ENCODE measurements at regions not wholly inside any gene's neighbourhood (a gene's known extent, or its start where the extent isn't known, plus 50 kb on each side); places are given as distances from the start of the nearest gene placed in this dataset.

DNA sequence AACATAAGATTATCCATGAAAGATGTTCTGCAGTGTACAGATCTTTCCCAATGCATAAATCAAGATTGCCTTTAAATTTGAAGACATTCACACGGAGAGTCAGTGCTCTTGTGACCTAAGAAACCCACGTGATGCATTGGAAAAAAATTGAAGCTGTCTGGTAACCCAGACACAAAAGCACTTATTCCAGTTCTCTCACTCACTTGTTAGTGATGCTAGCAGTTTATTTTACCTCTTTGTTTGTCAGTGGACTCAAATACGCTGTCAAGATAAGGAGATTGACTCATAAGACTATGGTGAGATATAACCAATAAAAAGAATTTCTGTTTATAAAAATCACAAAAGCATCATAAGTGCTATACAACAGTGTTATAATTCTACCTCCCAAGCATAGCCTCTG, 245.8 kb upstream of the SMIM31 start:
- no peak for DNase-seq (ENCODE audit: low spot score)
- intact Hi-C loops (cut with DNase I) = no loop called here

DNA sequence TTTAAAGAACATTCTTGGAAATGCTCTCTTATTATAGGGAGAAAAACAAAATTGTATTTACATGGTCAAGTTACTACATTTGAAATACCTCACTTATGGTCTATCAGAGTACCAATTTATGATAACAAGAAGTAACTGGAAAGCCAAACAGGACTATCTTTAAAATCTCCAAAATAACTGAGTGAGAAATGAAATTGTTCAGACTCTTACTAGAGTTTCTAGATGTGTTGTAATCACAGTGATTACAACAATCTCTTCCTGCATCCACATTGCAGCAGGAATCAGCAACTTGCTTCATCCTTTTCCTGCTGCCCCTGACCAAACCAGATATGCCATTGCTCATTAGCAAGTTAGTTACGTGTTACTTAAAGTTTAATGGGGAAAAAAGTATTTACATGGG, 245.2 kb upstream of the SMIM31 start:
- DNase-seq (ENCODE audit: low spot score) = no peak

DNA sequence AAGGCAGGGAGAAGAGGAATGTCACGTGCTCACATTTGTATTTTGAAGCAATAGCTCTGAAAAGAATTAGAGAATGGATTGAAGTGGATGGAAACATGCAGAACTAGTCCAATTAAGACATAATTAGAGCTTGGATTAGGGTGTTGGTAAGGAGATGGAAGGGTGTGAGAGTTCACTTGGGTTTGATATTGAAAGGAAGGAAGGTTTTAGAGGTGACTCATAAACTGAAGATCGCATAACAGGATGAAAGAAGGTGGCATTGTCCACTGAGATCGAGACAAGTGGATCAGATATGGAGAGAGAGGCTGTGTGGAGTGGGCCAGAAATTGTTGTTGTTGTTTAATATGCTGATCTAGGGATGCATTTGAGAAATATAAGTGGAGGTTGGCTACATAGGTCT, 244.0 kb upstream of the SMIM31 start:
- intact Hi-C loops (cut with DNase I) = no loop called here
- no peak for DNase-seq (ENCODE audit: low spot score)

More for the DNA sequence above, 245.2 kb upstream of the SMIM31 start:
- intact Hi-C loops (cut with DNase I) = no loop called here

DNA sequence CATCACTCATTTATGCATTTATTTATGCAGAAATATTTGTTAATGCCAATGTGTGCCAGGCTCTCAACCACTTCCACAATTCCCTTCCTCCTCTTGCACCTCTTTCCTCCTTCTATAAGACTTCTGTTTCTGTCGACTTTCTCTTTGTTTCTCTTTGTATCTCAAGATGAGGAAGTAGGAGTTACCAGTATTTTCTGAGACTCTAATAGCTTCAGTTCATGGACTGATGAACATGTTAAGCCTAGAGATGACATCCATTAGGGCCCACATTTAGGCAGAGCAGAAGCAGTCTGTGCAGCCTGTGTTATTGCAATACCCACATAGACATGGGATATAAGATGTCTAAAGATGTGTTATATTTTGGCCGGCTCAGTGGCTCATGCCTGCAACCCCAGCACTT, 241.8 kb upstream of the SMIM31 start:
- DNase-seq (ENCODE audit: low spot score) = no peak
- intact Hi-C loops (cut with DNase I) = no loop called here

DNA sequence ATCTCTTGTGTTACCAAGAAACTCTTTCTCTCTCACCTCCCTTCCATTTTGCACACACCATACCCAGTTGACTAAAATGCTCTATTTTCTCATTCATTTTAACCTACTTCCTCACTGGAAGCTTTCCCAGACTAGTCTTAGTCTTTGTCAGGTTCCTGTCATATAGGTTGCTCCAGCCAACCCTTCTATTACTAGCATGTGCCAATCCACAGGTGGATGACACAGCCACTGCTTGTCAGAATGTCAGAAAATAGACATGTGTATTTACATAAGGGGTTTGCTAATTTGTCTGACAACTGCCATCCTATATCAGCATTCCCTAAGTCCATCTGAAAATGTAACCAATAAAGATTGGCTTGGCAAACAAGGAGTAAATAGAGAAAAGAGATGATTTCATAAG, 239.2 kb upstream of the SMIM31 start:
- no peak for DNase-seq (ENCODE audit: low spot score)
- intact Hi-C loops (cut with DNase I) = no loop called here

DNA sequence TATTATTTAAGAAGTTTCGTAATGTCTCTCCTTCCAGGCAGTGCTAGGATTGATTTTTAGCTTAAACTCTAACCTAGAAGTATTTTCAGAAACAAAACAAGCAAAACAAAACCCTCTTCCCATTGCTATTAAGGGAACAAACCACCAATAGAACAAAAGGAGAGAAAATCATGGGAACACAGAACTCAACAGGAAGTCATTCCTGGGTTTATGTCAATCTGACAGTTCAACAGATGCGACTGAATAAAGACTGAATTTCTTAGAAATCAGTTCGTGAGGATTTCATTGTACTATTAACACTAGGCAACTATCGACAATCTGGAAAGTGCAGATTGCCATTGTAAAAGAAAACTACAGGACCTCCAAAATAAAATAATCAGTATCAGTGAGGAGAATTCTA, 229.1 kb upstream of the SMIM31 start:
- intact Hi-C loops (cut with DNase I) = no loop called here
- no peak for DNase-seq (ENCODE audit: low spot score)

DNA sequence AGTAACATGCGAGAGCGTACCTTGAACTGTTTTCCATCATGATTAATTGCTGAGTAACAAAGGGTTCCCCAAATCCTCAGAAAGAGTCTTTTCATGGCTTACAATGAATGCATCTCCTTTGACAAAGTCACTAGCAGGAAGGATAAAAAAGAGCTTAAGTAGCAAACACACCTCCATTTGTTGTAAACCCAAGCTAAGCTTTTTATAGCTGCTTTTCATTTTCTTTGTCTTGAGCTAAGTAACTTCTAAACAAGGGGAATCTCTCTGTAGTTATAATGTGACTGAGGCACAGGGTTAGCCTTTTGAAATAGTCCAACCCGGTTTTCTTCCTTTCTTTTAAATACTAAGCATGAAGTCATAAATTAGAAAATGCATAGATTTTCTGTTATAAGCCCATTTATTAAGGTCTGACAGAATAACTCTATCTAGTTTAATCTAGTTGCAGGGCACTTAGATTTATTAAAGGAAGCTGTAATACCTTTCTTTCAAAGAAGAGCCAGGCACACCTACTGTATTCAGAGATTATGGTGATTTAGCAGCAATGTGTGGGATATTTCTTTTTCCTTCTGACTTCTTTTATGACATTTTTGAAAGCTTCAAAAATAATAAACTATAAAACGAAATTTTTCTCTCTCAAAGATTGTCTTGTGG, 226.9 kb upstream of the SMIM31 start:
- DNase-seq (ENCODE audit: low spot score) = no peak
- intact Hi-C loops (cut with DNase I) = no loop called here

DNA sequence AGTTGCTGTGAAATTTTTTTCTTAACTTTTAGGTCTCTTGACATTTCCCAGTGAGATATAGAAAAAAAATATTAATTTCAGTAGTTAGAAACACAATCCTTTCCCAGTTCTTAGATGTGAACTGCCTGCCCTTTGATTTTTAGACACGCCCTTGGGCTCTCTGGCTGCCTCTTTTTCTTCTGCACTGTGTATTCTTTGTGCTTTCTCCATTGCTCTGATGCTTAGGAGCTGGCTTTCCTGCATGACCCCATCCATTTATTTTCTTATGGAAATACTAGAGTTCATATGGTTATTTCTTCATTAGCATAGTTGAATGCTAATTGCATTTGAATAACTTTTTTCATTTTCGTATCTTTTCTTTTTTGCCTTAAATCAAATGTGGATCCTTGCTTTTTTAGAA, 224.9 kb upstream of the SMIM31 start:
- no peak for DNase-seq (ENCODE audit: low spot score)
- intact Hi-C loops (cut with DNase I) = no loop called here

DNA sequence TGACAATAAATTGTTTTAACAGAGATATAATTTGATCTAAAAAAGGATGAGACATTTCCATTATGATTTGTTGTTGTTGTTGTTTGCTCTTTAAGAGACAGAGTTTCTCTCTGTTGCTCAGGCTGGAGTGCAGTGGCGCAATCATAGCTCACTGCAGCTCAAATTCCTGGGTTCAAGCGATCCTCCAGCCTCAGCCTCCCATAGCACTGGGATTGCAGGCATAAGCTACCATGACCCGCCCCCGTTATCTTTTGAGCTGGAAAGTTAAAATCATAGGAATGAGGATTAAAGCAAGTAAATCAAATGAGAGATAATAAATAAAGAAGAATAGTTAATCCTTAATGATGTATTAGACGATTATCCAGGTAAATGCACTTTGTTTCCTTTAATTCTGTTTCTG, 224.4 kb upstream of the SMIM31 start:
- intact Hi-C loops (cut with DNase I) = no loop called here
- DNase-seq (ENCODE audit: low spot score) = no peak

DNA sequence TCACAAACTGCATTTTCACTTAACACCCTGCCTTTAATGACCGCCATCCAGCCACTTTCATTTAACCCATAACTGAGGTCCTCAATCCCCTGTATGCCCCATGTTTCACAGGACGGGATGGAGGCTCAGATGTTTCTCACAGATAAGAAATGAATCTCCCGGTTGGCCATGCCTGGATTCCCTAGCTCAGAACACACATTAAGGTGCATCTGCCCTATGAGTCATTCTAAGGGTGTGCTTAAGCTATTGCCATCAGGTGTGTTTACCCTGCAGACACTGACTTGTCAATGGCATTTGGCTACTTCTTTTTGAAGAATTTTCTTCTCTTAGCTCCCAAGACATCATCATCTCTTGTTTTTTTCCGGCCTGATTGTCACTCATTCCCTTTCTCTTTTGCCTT, 222.6 kb upstream of the SMIM31 start:
- no peak for DNase-seq (ENCODE audit: low spot score)
- intact Hi-C loops (cut with DNase I) = no loop called here

DNA sequence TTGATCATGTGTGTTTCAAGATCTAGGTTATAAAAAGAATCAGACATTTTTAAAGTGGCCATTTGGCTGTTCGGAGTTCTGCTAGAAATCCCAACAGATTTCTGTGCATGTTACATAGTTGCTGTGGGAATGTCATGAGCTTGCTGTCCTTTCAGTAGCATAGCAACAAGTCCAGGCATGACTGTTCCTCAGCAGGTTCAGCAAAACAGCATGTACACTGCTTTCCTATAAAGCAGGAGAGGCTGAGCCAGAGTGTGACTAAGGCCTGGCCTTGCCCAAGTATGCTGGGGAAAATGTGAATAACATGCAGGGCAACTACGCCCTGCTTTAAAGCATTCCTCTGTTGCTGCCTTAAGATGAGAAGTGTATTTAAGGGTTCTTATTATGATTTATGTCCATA, 217.1 kb upstream of the SMIM31 start:
- DNase-seq (ENCODE audit: low spot score) = no peak
- intact Hi-C loops (cut with DNase I) = no loop called here

DNA sequence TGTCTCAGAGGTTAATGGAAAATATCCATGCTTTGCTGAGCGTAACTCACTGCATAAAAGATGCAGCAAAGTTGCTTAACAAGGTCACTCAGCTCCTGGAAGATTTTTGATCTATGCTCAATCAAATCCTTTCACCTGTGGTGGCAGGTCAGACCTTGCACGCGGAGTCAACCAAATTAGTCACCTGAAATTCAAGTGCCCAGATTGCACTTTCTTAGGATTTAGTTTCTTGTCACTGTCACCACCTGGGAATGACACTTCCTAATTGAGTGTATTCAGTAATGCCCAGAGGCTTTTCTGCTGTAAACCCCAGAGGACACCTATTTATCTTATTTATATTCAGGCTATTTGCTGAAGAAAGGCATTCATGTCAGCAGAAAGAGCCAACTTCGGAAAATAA, 215.8 kb upstream of the SMIM31 start:
- intact Hi-C loops (cut with DNase I) = no loop called here
- no peak for DNase-seq (ENCODE audit: low spot score)

DNA sequence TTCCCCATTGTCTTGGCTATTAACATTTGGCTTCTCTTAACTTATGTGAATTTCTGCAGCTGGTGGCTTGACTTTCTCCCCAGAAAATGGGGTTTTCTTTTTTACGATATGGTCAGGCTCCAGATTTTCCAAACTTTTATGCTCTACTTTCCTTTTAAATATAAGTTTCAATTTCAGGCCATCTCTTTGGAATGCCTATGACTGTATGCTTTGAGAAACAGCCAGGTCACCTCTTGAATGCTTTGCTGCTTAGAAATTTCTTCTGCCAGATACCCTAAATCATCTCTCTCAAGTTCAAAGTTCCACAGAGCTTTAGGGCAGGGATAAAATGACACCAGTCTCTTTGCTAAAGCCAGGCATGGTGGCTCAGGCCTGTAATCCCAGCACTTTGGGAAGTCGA, 212.9 kb upstream of the SMIM31 start:
- intact Hi-C loops (cut with DNase I) = no loop called here
- no peak for DNase-seq (ENCODE audit: low spot score)

DNA sequence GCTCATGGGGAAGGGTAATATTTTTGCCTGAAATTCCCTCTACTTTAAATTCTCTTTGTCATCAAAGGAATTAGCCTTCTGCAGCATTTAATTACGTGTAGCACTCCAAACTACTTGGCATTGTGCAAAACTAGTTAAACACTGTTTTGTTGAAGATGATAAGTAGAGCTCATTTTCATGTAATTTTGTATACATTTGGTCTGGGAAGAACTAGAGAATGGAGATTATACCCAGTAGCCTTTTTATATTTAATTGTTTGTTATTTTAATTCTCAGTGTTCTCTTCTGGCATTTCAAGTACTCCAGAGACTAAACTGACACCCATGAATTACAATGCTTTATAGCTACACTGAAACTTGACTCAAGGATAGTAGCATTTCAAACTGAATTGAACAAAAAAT, 211.5 kb upstream of the SMIM31 start:
- DNase-seq (ENCODE audit: low spot score) = no peak
- intact Hi-C loops (cut with DNase I) = no loop called here

DNA sequence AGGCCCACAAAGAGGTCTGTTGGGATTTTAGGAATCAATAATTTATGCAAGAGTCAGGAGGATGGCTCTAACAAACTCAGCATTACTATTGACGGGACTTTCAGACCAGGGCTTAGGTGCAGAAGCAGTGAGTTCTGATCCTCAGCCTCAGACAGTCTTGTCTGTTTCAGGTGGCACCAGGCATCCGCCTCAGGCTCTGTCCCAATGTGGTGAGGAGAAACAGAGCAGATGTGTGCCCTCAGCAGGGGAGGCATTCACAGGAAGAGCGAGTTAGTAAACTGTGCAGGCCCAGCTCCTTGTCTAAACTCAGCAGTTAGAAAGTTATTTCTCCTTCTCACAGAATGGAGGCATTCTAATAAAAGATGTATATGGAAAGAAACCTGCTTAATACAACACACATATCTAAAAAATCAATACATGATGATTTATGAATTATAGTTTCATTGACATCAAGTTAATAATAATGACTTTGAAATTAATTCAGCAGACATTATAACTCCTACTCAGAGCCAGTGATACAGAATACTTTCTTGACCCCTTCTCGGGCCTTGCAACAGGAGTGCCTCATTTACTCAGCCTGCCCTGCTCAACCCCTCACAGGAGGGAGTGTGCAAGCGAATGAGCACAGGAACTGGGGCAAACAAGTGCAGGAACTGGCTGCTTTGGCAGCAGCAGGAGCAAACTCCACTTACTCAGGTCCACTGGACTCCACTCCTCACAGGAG, 202.8 kb upstream of the SMIM31 start:
- intact Hi-C loops (cut with DNase I) = no loop called here
- DNase-seq (ENCODE audit: low spot score) = no peak

DNA sequence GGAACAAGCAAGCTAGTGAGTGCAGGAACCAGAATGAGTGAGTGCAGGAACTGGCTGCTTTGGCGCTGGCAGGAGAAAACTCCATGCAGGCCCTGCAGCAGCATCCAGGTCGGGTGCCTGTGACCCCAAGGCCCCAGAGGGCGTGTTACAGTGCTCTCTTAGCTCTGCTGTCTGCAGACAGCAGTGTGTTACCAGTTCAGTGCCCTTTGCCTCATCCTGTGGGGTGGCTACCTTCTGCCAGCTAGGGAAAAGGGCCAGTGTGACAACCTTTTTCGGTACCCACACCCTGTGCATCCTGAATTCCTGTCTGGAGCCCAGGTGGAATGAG, 202.3 kb upstream of the SMIM31 start:
- DNase-seq (ENCODE audit: low spot score) = no peak
- intact Hi-C loops (cut with DNase I) = no loop called here

DNA sequence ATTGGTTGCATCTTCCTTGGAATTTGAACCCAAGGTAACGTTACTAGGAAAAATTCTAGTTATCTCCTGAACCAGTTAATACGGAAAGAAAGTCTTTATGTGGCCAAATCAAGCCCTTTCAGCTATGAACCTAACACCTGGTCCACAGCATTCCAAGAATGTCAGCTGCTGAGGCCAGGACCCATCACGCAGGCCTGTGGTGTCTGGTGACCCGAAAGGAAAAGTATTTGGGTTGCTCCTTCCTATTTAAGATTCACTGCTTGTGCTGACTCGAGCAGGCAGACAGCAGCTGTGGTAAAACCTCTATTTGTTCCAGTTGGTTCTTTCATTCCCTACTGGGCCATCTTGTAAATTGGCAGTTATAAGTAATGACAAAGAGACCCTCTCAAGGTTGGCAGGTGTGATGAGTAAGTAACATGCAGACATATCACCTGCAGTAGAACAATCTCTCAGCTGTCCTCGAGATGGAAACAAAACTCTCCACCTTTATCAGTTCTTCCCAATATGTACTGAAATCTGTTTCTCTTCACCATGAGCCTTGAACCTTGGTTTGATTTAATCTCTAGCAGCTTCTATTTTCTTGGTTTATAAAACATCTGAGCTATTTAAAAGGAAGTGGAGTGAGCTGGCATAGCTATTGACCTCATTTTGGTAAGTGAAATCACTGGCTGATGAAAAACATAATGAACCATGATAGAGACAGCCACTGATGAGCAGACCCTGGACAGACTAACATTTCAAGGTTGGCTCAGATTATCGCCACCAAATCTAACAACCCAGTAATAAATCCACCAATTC, 182.1 kb upstream of the SMIM31 start:
- no peak for DNase-seq (ENCODE audit: low spot score)
- intact Hi-C loops (cut with DNase I) = no loop called here

DNA sequence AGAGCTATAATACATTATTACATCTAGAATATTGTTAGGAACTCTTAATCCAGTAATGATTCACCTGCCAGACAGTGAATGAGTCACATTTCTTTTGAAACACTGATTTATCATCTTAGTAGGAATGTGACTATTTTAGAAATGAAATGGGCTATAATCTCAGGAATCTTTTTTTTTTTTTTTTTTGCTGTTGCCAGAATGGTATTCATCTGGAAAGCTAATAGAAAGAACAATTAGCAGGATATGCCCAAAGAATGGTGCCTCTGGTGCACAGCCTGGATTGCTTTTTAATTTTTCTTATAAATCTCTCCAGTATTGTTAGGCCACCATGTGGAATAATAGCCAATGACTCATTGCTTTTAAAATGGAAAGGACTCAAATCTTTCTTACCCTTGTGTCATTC, 181.1 kb upstream of the SMIM31 start:
- DNase-seq (ENCODE audit: low spot score) = no peak
- intact Hi-C loops (cut with DNase I) = no loop called here

DNA sequence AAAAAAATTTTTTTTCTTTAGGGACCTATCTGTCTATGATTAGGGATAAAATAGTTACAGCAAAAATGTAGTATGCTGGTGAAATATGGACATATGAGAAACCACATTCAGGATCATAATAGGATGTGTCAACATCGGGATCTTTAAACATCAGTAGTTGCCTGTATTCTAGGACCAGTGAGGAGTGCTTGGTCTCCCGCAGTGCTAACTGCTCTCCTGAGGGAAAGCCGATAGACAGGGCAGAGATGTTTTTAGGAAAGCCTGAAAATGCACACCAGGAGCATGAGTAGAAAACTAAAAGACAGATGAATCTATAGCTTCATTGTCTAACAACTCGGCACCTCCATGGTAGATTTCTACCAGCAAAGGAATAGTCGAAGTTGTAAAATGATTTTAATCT, 178.1 kb upstream of the SMIM31 start:
- intact Hi-C loops (cut with DNase I) = no loop called here

DNA sequence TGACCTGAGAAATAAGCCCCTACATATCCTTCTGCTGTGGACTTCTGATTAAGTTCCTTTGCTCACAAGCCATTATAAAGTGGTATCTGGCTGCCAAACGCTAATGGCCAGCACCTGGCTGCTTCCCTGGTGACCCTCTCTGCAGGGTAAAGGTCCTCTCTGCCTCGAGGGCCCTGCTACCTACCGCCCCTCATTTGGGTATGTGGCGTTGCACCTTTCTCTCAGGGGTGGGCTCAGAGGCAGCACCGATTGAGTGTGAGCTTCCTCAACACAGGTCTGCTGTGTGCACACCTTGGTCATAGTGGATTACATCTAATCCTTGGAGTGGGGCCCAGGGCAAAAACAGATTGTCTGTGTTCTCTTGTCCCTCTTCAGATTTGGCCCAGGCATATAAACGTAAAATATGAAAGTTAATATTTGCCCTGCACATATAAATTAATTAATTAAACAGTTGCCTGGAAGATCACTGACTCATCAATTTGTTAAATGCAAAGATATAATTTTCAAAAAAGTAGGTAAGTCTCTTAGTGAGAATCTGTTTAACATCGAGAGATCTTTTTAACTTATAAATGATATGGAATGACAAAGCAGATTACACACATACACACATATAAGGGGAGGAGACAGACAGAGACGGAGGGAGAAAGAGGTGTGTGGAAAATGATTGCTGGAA, 174.5 kb upstream of the SMIM31 start:
- DNase-seq (ENCODE audit: low spot score) = no peak
- intact Hi-C loops (cut with DNase I) = no loop called here

More for the DNA sequence above, 178.1 kb upstream of the SMIM31 start:
- DNase-seq (ENCODE audit: low spot score) = no peak

DNA sequence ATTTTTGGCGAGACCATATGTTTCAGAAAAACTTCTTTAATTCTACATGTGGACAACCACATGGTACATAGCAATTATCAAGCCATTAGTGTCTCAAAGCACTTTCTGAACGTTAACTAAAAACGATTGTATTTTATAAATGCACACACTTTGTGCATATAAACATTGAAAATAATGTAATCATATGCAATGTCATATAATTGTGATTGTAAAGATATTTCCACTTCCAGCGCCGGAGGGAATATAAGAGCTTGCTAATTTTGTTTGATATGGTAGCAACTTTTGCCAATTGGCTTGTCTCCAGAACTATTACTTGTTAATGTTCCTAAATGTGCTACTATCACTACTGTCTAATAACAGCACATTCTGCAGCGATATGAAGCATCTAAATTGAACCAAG, 162.3 kb upstream of the SMIM31 start:
- no peak for DNase-seq (ENCODE audit: low spot score)
- intact Hi-C loops (cut with DNase I) = no loop called here
